ELR (cell line): ENCODE measurements at regions not wholly inside any gene's neighbourhood (a gene's known extent, or its start where the extent isn't known, plus 50 kb on each side); places are given as distances from the start of the nearest gene placed in this dataset.

Experiments used
- DNase-seq: peaks from one replicate; pipeline ENCODE4 v3.0.0-alpha.2; 2015; ENCODE audit warnings: low read depth

GRCh38 chr6:91464201-91464600 is 877.3 kb upstream of the MAP3K7 start:
- no peak for DNase-seq

GRCh38 chr6:91462241-91462640 is 875.4 kb upstream of the MAP3K7 start:
- DNase-seq: no peak

GRCh38 chr6:91453224-91453878 is 866.5 kb upstream of the MAP3K7 start:
- no peak for DNase-seq

- DNase-seq: no peak
These were observed 862.7 kb upstream of the MAP3K7 start for GRCh38 chr6:91449539-91449938.

GRCh38 chr6:91447530-91448254 is 860.8 kb upstream of the MAP3K7 start:
- no peak for DNase-seq

- no peak for DNase-seq
These were observed 860.2 kb upstream of the MAP3K7 start for GRCh38 chr6:91447081-91447480.

GRCh38 chr6:91443405-91443804 is 856.5 kb upstream of the MAP3K7 start:
- DNase-seq: no peak

- DNase-seq: no peak
These were observed 855.5 kb upstream of the MAP3K7 start for GRCh38 chr6:91442342-91442741.

GRCh38 chr6:91438570-91438969 is 851.7 kb upstream of the MAP3K7 start:
- DNase-seq: no peak

- no peak for DNase-seq
These were observed 850.5 kb upstream of the MAP3K7 start for GRCh38 chr6:91437315-91437729.

GRCh38 chr6:91436448-91436847 is 849.6 kb upstream of the MAP3K7 start:
- no peak for DNase-seq

GRCh38 chr6:91435630-91436029 is 848.8 kb upstream of the MAP3K7 start:
- no peak for DNase-seq

GRCh38 chr6:91434576-91434975 is 847.7 kb upstream of the MAP3K7 start:
- no peak for DNase-seq

GRCh38 chr6:91433660-91434534 is 847.0 kb upstream of the MAP3K7 start:
- no peak for DNase-seq

GRCh38 chr6:91428953-91429560 is 842.2 kb upstream of the MAP3K7 start:
- DNase-seq: no peak

- DNase-seq: no peak
These were observed 841.4 kb upstream of the MAP3K7 start for GRCh38 chr6:91428296-91428695.

- no peak for DNase-seq
These were observed 833.4 kb upstream of the MAP3K7 start for GRCh38 chr6:91420243-91420642.

GRCh38 chr6:91415031-91415605 is 828.2 kb upstream of the MAP3K7 start:
- DNase-seq: no peak

GRCh38 chr6:91412532-91412931 is 825.7 kb upstream of the MAP3K7 start:
- DNase-seq: no peak

- no peak for DNase-seq
These were observed 820.8 kb upstream of the MAP3K7 start for GRCh38 chr6:91407706-91408105.

GRCh38 chr6:91392951-91393350 is 806.1 kb upstream of the MAP3K7 start:
- no peak for DNase-seq
